Posterior cingulate gyrus (tissue), 11 donors: ENCODE measurements at regions not wholly inside any gene's neighbourhood (a gene's known extent, or its start where the extent isn't known, plus 50 kb on each side); places are given as distances from the start of the nearest gene placed in this dataset.

ENCODE experiments used
- DNase-seq, 10 donors: peaks; one replicate each; pipeline versions ENCODE4 v3.0.0 to v3.0.0-alpha.2; 2020 to 2021; ENCODE audit warnings: mixed read lengths in 3 of 10
- intact Hi-C: fragments of 100-400 bp; cut with DNase I; formaldehyde crosslinking; loops from one replicate; pipeline ENCODE4 v1.15.1; 2023

- no peak for DNase-seq
- intact Hi-C loops, result no loop called here
Observed at GRCh38 chr4:90007494-90008167, 113.0 kb downstream of the MMRN1 start.

- intact Hi-C loops, result no loop called here
- DNase-seq, result no peak
Observed at GRCh38 chr4:90012918-90013317, 114.3 kb upstream of the CCSER1 start.

DNA sequence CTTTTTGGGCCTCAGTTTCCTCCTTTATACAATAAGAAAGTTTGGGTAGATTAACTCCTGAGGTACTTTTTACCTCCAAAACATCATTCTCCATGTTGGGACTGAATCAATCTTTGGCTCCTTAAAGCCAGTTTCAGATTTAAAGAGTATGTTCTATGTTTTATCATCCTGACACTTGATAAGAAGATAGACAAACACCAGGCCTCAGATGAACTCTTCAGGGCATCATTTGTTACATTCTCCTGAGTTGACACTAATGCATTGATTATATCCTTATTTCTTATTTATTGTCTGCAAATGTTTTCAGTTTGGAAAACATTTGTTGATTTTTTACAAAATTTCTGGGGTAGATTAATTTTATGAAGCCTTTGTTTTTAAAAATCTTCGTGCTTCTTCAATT lies 102.7 kb upstream of the CCSER1 start:
- intact Hi-C loops, result loop anchor here (2.0 kb wide), 1 partner anchor 268 kb away; no protein-coding TSS in a partner anchor
- no peak for DNase-seq

- DNase-seq, result no peak
- intact Hi-C loops, result loop anchor here (2.0 kb wide), 1 partner anchor 268 kb away; no protein-coding TSS in a partner anchor
Observed at GRCh38 chr4:90025248-90025647, 101.9 kb upstream of the CCSER1 start.

DNA sequence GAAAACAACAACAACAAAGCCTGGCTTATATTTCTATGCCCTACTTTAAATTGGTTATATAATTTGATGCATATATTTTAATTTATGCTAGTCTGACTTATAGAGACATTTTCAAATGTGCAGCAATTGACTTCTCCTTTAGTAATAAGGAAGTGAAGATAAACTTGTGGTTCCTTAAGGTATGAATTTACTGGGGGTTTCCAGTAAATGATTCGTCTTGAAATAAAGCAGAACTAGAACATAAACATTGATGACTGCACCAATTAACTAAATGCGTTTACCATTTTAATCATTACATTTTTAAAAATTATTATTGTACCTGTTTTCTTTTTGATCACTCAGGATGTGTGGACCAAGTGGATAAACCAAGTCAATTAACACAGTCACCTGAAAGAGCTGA lies 99.6 kb upstream of the CCSER1 start:
- no peak for DNase-seq
- intact Hi-C loops, result no loop called here

- intact Hi-C loops, result no loop called here
- no peak for DNase-seq
Observed at GRCh38 chr4:90028460-90028859, 98.7 kb upstream of the CCSER1 start.

- intact Hi-C loops, result no loop called here
- no peak for DNase-seq
Observed at GRCh38 chr4:90030202-90030601, 97.0 kb upstream of the CCSER1 start.

GRCh38 chr4:90030953-90031352 lies 96.2 kb upstream of the CCSER1 start:
- intact Hi-C loops, result no loop called here
- no peak for DNase-seq

DNA sequence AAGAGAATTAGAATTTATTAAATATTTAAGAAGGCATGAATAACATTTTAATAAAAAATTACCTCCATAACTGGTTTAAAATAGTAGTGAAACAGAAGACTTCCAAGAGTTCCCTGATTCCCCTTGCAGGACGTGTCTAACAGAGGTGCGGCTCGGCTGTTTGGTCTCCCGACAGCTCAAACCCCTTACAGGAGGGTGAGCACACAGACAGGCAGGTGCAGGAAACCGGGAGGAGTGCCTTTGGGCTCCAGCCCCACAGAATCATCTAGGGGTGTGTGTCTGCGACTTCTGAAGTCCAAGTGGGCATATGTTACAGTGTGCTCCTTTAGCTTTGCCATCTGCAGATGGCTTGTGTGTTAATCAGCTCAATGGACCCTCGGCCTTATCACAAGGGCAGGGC lies 88.1 kb upstream of the CCSER1 start:
- peak in 1 of 10 donors; percentile 47 for DNase-seq
- intact Hi-C loops, result no loop called here

DNA sequence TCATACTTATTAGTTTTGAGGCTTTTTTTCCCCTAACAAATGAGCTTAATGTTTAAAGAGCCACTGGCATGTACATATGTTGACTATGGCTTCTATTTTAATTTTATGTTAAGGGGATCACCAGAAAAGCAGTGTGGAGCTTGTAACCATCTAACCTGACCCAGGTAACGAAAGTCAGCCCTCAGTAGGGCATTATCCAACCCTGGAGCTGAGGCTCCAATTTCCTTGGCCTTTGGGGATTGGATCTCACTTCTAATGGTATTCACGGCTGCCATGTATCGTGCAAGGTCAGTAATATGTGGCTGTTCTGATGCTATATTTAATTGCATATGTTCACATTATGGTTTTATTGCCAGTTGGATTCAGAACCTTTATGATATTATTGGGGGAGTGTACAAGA lies 75.2 kb upstream of the CCSER1 start:
- no peak for DNase-seq

DNA sequence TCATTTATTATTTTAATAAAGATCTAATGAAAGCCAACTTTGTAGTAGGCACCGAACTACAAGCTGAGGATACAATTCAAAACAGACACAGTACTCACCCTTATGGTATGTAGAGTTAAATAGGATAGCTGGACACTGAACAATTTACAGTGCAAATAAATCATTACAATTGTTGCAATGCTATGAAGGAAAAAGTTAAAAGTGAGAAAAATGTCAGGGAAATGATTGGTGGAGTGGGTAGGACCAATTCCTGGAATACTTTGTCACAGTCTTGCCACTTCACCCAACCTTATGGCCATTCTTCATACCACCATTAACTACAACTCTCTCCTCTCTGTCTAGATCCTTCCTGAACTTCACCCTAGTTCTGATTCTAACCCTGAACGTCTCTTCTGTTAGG lies 70.1 kb upstream of the CCSER1 start:
- DNase-seq, result no peak
- intact Hi-C loops, result no loop called here

More for the DNA sequence above, 75.2 kb upstream of the CCSER1 start:
- intact Hi-C loops, result no loop called here

- no peak for DNase-seq
- intact Hi-C loops, result no loop called here
Observed at GRCh38 chr4:90060039-90060438, 67.2 kb upstream of the CCSER1 start.

GRCh38 chr4:90061881-90062280 lies 65.3 kb upstream of the CCSER1 start:
- DNase-seq, result no peak
- intact Hi-C loops, result no loop called here

DNA sequence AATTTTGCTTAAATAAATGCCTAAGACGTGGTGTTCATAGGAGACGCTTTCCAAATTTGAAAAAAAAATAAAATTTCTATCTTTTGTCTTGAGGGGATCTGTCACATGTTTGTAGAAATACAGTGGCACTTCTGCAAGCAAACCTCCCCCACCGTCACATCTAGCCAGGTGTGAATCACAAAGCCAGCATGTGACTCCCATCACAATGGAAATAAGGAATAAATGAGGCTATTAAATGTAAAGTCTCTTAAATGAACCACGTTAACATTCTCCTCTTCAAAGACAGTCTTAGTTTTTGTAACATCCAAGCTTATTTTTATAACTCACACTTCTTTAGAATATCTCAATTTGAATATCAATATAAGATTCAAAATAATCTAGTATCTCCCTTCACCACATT lies 63.0 kb upstream of the CCSER1 start:
- no peak for DNase-seq
- intact Hi-C loops, result no loop called here

DNA sequence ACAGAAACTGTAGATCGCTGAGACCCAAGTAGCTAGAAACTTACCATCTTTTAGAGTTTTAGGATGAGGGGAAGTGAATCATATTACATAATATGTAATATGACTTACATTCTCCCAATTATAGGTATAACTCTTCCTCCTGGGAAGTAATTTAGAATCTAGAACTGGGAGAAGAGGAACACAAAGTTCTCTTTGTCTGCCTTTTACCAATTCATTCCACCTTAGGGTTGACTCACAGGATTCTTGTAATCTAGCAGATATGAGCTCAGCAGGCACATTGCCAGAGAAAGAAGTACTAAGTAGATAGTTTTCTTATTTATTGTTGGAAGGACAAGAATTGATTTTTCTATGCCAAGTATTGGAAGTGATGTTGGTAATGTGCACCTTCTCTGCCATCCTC lies 58.0 kb upstream of the CCSER1 start:
- DNase-seq, result no peak
- intact Hi-C loops, result no loop called here

DNA sequence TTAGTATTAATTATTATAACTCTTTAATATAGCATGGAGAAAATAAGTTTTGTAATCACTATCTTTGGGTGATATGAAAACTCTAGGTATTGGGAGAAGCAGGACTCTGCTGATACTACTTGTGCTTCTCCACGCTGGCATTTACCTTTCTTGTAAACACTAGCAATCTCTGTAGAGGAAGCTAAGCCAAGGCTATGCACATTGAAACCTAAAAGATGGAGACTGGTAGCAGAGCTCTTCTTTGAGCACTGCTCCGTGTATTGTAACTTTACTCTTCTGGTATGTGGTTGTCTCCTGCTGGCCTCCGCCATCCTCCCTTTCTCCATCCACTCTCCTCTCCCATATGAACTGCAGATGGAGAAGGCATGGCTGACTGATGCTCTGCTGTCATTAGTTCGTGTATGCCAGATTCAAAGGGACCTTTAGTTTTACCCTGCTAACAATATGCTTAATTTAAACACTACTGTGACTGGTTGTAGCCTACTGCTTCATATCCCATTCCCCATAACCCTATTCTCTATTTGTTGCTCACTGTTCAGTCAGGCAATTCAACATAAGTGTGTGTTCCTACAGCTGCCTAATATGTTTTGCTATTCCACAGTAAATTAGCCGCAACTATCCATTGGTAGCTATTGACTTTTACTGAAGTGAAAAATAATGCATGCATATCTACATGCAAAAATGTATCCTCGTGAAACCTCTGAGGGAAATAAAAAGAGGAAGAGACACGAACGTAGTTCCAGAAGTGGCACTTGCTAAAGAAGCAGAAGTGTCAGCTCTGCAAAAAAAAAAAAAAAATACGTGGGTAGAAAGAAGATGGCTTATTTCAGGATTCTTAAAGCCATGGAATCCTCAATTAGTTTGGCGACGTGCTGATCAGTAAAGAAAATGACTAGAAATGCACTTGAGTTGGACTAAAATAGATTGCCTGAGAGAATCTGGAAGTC lies 55.6 kb upstream of the CCSER1 start:
- no peak for DNase-seq
- intact Hi-C loops, result no loop called here

DNA sequence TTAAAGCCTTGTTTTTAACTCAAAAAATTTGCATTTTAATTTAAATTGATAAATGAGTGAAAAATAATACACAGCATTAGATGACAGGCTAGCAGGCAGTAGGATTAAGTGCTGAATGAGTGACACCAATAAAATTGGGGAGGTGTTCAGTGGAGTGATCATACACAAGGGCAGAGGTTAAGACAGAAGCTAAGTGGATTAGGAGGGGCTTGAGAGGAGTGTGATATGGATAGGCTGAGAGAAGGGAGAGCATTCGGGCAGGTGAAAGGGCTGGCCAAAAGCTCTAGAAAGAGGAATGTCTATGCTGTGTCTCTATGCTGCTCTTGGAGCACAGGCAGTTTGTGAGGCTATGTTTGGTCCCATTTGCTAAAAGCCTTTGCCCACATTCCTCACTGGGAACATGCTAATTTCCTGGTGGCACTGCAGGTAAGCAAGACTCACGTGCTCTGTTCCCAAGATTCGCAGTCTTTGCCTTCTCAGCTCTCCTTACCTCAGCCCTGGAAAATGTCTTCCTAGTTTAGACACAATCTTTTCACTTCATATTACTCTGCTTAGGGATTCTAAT lies 52.8 kb upstream of the CCSER1 start:
- DNase-seq, result no peak
- intact Hi-C loops, result no loop called here
